Endodermal cell (in vitro differentiated cells): ENCODE measurements at regions not wholly inside any gene's neighbourhood (a gene's known extent, or its start where the extent isn't known, plus 50 kb on each side); places are given as distances from the start of the nearest gene placed in this dataset.

ENCODE experiments used
- DNase-seq: peaks from one replicate; pipeline ENCODE4 v3.0.0-alpha.2; 2017
- H3K27ac ChIP-seq: 2 replicates; pipeline ENCODE4 v1.5.1; 2013; ENCODE audit warnings: mild to moderate bottlenecking, low read depth, low read length, moderate library complexity
- H3K27me3 ChIP-seq: 2 replicates; pipeline ENCODE4 v1.6.1; 2013; ENCODE audit warnings: mild to moderate bottlenecking, low read length, moderate library complexity; ENCODE audit not compliant: insufficient read depth, control insufficient read depth, poor library complexity, severe bottlenecking
- H3K36me3 ChIP-seq: 2 replicates; pipeline ENCODE4 v1.7.0; 2013; ENCODE audit warnings: mild to moderate bottlenecking, low read length, moderate library complexity; ENCODE audit not compliant: control insufficient read depth, insufficient read depth
- H3K4me1 ChIP-seq: one replicate; pipeline ENCODE4 v1.7.0; 2013; ENCODE audit warnings: low read length; ENCODE audit not compliant: control insufficient read depth, insufficient read depth
- H3K4me3 ChIP-seq: 2 replicates; pipeline ENCODE4 v1.5.1; 2013; ENCODE audit warnings: mild to moderate bottlenecking, low read length, moderate library complexity
- H3K9ac ChIP-seq: 2 replicates; pipeline ENCODE4 v1.6.1; 2013; ENCODE audit warnings: mild to moderate bottlenecking, low read length, moderate library complexity; ENCODE audit not compliant: poor library complexity, severe bottlenecking; ENCODE audit errors: extremely low read depth
- H3K9me3 ChIP-seq: 2 replicates; pipeline ENCODE4 v1.6.1; 2013; ENCODE audit warnings: mild to moderate bottlenecking, low read length, moderate library complexity; ENCODE audit not compliant: control insufficient read depth
- H3K27ac Mint-ChIP-seq: 2 replicates; pipeline ENCODE4 v1.8.0; 2020; ENCODE audit warnings: mixed read lengths
- H3K27me3 Mint-ChIP-seq: 2 replicates; pipeline ENCODE4 v1.8.0; 2021; ENCODE audit warnings: mild to moderate bottlenecking, mixed read lengths; ENCODE audit not compliant: insufficient read depth
- H3K36me3 Mint-ChIP-seq: 2 replicates; pipeline ENCODE4 v1.8.0; 2020; ENCODE audit warnings: low read depth, mixed read lengths
- H3K4me1 Mint-ChIP-seq: 2 replicates; pipeline ENCODE4 v1.8.0; 2020; ENCODE audit warnings: mixed read lengths
- H3K4me3 Mint-ChIP-seq: 2 replicates; pipeline ENCODE4 v1.8.0; 2020; ENCODE audit warnings: mild to moderate bottlenecking, moderate library complexity, mixed read lengths
- H3K9me3 Mint-ChIP-seq: 2 replicates; pipeline ENCODE4 v1.8.0; 2020; ENCODE audit warnings: mild to moderate bottlenecking, mixed read lengths
- CTCF ChIP-seq: fragments of 200-600 bp; sonication (generic); conservative IDR thresholded peaks from 2 replicates; pipeline ENCODE4 v1.5.0; 2021; ENCODE audit warnings: antibody characterized with exemption, mild to moderate bottlenecking
- WGBS, 2 experiments: methylation state at CpG; one replicate each; pipeline versions ENCODE4 v1.1.5 to v1.1.7; 2013; ENCODE audit warnings: missing lambda C conversion rate in 2 of 2, mixed read lengths in 1 of 2; ENCODE audit not compliant: insufficient coverage in 1 of 2, insufficient read length in 1 of 2; 5-methylcytosine and 5-hydroxymethylcytosine counted together

GRCh38 chr6:82739303-82739702 lies 326.3 kb downstream of the UBE3D start:
- Histone ChIP-seq H3K27me3 (no peaks in the 10 kb centered on the region), H3K9ac (no peak overlapping the region), H3K9me3 (no peaks in the 10 kb centered on the region), H3K4me3 (no peak overlapping the region), H3K4me1 (peaks cover 9% of the 10 kb centered on the region), H3K36me3 (no peaks in the 10 kb centered on the region), H3K27ac (peak overlapping the region; percentile 79)
- Mint-ChIP-seq H3K4me3 (peak overlapping the region; percentile 10), H3K36me3 (no peaks in the 10 kb centered on the region), H3K27me3 (no peaks in the 10 kb centered on the region), H3K4me1 (peaks cover 46% of the 10 kb centered on the region), H3K27ac (peak overlapping the region; percentile 78), H3K9me3 (no peaks in the 10 kb centered on the region)
- 0% methylated on average over 1 of the region's 1 CpG; no CpG with 5 or more reads in 1 of the 2 experiments for WGBS, 2 experiments
- TF ChIP-seq CTCF, result no peak
- DNase-seq, result no peak

- Histone ChIP-seq H3K36me3 (no peaks in the 10 kb centered on the region), H3K27me3 (no peaks in the 10 kb centered on the region), H3K9me3 (no peaks in the 10 kb centered on the region), H3K9ac (no peak overlapping the region), H3K4me1 (peaks cover 13% of the 10 kb centered on the region), H3K4me3 (no peak overlapping the region), H3K27ac (peak overlapping the region; percentile 79)
- peaks cover 54% of the 10 kb centered on the region for H3K4me1 Mint-ChIP-seq
- H3K36me3 Mint-ChIP-seq, result no peaks in the 10 kb centered on the region
- H3K27me3 Mint-ChIP-seq, result no peaks in the 10 kb centered on the region
- no peak overlapping the region for H3K4me3 Mint-ChIP-seq
- TF ChIP-seq CTCF, result no peak
- no peak overlapping the region for H3K27ac Mint-ChIP-seq
- WGBS, 2 experiments, result 60 to 81% methylated on average over 2 to 4 of the region's 4 CpGs
- no peak for DNase-seq
- no peaks in the 10 kb centered on the region for H3K9me3 Mint-ChIP-seq
These were observed 325.6 kb downstream of the UBE3D start for GRCh38 chr6:82740072-82740471.

- Mint-ChIP-seq H3K36me3 (no peaks in the 10 kb centered on the region), H3K4me3 (no peak overlapping the region), H3K27me3 (peaks cover 2% of the 10 kb centered on the region), H3K27ac (no peak overlapping the region), H3K9me3 (no peaks in the 10 kb centered on the region), H3K4me1 (peaks cover 64% of the 10 kb centered on the region)
- H3K27me3 ChIP-seq, result no peaks in the 10 kb centered on the region
- H3K9me3 ChIP-seq, result no peaks in the 10 kb centered on the region
- H3K4me3 ChIP-seq, result no peak overlapping the region
- no peak overlapping the region for H3K9ac ChIP-seq
- H3K36me3 ChIP-seq, result no peaks in the 10 kb centered on the region
- TF ChIP-seq CTCF, result no peak
- H3K27ac ChIP-seq, result peak overlapping the region; percentile 69
- H3K4me1 ChIP-seq, result peaks cover 19% of the 10 kb centered on the region
- 95% methylated on average over 1 of the region's 1 CpG; no CpG with 5 or more reads in 1 of the 2 experiments for WGBS, 2 experiments
- DNase-seq, result no peak
These were observed 324.2 kb downstream of the UBE3D start for GRCh38 chr6:82741325-82741995.
